ENCODE measurements at regions not wholly inside any gene's neighbourhood (a gene's known extent, or its start where the extent isn't known, plus 50 kb on each side); places are given as distances from the start of the nearest gene placed in this dataset.

- no peak for DNase-seq (ENCODE audit: low read depth in 3 of 3)
These were observed 289.4 kb upstream of the MYOCD start for GRCh38 chr17:12376276-12376675.

GRCh38 chr17:12386225-12386624, 279.5 kb upstream of the MYOCD start:
- DNase-seq (ENCODE audit: low read depth in 3 of 3): no peak

GRCh38 chr17:12388226-12388625, 277.5 kb upstream of the MYOCD start:
- DNase-seq (ENCODE audit: low read depth in 3 of 3): no peak

GRCh38 chr17:12389421-12389820, 276.3 kb upstream of the MYOCD start:
- no peak for DNase-seq (ENCODE audit: low read depth in 3 of 3)

- DNase-seq (ENCODE audit: low read depth in 3 of 3): no peak
These were observed 275.1 kb upstream of the MYOCD start for GRCh38 chr17:12390631-12391030.

GRCh38 chr17:12391468-12391867, 274.2 kb upstream of the MYOCD start:
- DNase-seq (ENCODE audit: low read depth in 3 of 3): no peak

GRCh38 chr17:12395733-12396354, 269.8 kb upstream of the MYOCD start:
- no peak for DNase-seq (ENCODE audit: low read depth in 3 of 3)

- no peak for DNase-seq (ENCODE audit: low read depth in 3 of 3)
These were observed 267.1 kb upstream of the MYOCD start for GRCh38 chr17:12398441-12399051.

- no peak for DNase-seq (ENCODE audit: low read depth in 3 of 3)
These were observed 262.6 kb upstream of the MYOCD start for GRCh38 chr17:12402963-12403622.

- DNase-seq (ENCODE audit: low read depth in 3 of 3): no peak
These were observed 261.8 kb upstream of the MYOCD start for GRCh38 chr17:12403881-12404398.

GRCh38 chr17:12406623-12407215, 259.0 kb upstream of the MYOCD start:
- no peak for DNase-seq (ENCODE audit: low read depth in 3 of 3)

GRCh38 chr17:12407495-12408252, 258.0 kb upstream of the MYOCD start:
- DNase-seq (ENCODE audit: low read depth in 3 of 3): no peak

- DNase-seq (ENCODE audit: low read depth in 3 of 3): no peak
These were observed 256.6 kb upstream of the MYOCD start for GRCh38 chr17:12409082-12409481.

GRCh38 chr17:12410717-12411116, 255.0 kb upstream of the MYOCD start:
- no peak for DNase-seq (ENCODE audit: low read depth in 3 of 3)

- DNase-seq (ENCODE audit: low read depth in 3 of 3): no peak
These were observed 250.7 kb upstream of the MYOCD start for GRCh38 chr17:12415031-12415430.

- DNase-seq (ENCODE audit: low read depth in 3 of 3): no peak
These were observed 244.6 kb upstream of the MYOCD start for GRCh38 chr17:12421077-12421476.

GRCh38 chr17:12421646-12422306, 243.9 kb upstream of the MYOCD start:
- DNase-seq (ENCODE audit: low read depth in 3 of 3): no peak

- DNase-seq (ENCODE audit: low read depth in 3 of 3): no peak
These were observed 243.0 kb upstream of the MYOCD start for GRCh38 chr17:12422651-12423050.

GRCh38 chr17:12423337-12423736, 242.4 kb upstream of the MYOCD start:
- no peak for DNase-seq (ENCODE audit: low read depth in 3 of 3)

GRCh38 chr17:12429116-12429515, 236.6 kb upstream of the MYOCD start:
- no peak for DNase-seq (ENCODE audit: low read depth in 3 of 3)

GRCh38 chr17:12431188-12431587, 234.5 kb upstream of the MYOCD start:
- DNase-seq (ENCODE audit: low read depth in 3 of 3): no peak
